HepG2 (cell line): ENCODE measurements at regions not wholly inside any gene's neighbourhood (a gene's known extent, or its start where the extent isn't known, plus 50 kb on each side); places are given as distances from the start of the nearest gene placed in this dataset.

Experiments
- ATAC-seq: fragments of 200-7000 bp; cut with Tn5 transposase; 3 replicates; pipeline ENCODE4 v1.9.1; 2020; ENCODE audit warnings: mild to moderate bottlenecking, moderate library complexity
- BruUV-seq: library from RNA; stranded (reverse); fragments of 400-500 nt; replicated peaks from 2 replicates; lab custom pipeline; 2021; lab: Mats Ljungman, UMichigan
- CTCF ChIA-PET: fragments of 300-600 bp; formaldehyde crosslinking; extraction: SDS; loops from one replicate; lab custom pipeline; 2021; ENCODE audit warnings: low total read pairs, inconsistent platforms, low intra/inter-chr PET ratio; lab: Yijun Ruan, JAX
- POLR2A ChIA-PET: fragments of 350-600 bp; sonication (Branson Sonifier 250); formaldehyde crosslinking; loops from one replicate; lab custom pipeline; 2020; ENCODE audit warnings: antibody characterized with exemption, inconsistent platforms; lab: Yijun Ruan, JAX
- DNase-seq: peaks from one replicate; pipeline ENCODE4 v3.0.0-alpha.2; 2015; ENCODE audit warnings: low spot score
- FAIRE-seq: peaks from 3 replicates; lab custom pipeline; 2011; peaks lifted over from hg19 to GRCh38; lab: Jason Lieb, UNC
- H2AFZ ChIP-seq: one replicate; pipeline ENCODE4 v1.6.1; 2011; ENCODE audit warnings: low read length, inconsistent platforms
- H3K27ac ChIP-seq: fragments of 300-600 bp; 3 replicates; pipeline ENCODE4 v1.8.0; 2011; ENCODE audit warnings: mixed run types, mild to moderate bottlenecking, mixed read lengths, low read length, inconsistent platforms; ENCODE audit not compliant: insufficient read depth; ENCODE audit errors: extremely low read length
- H3K27me3 ChIP-seq, 2 experiments: fragments of 200-600 bp in 1 of 2; 2 replicates in 1 of 2; 3 replicates in 1 of 2; pipeline versions ENCODE4 v1.6.0 to v1.8.0; 2011; ENCODE audit warnings: low read length in 2 of 2, mild to moderate bottlenecking in 2 of 2, moderate library complexity in 2 of 2, inconsistent platforms in 1 of 2; ENCODE audit not compliant: insufficient read depth in 2 of 2, control insufficient read depth in 1 of 2
- H3K36me3 ChIP-seq, 2 experiments: fragments of 200-600 bp in 1 of 2; replicated peaks in 1 of 2; 2 replicates in 1 of 2; 3 replicates in 1 of 2; pipeline versions ENCODE4 v1.5.1 to v1.8.0; 2011; ENCODE audit warnings: low read length in 2 of 2, inconsistent platforms in 1 of 2; ENCODE audit not compliant: insufficient read depth in 2 of 2, control insufficient read depth in 1 of 2
- H3K4me1 ChIP-seq: 2 replicates; pipeline ENCODE4 v1.5.1; 2012; ENCODE audit warnings: low read length, inconsistent platforms; ENCODE audit not compliant: insufficient read depth
- H3K4me2 ChIP-seq: 2 replicates; pipeline ENCODE4 v1.6.0; 2011; ENCODE audit warnings: low read depth, low read length, inconsistent platforms
- H3K4me3 ChIP-seq, 3 experiments: fragments of 200-600 bp in 1 of 3; sonication (generic), shearing (Covaris generic) in 1 of 3; replicated peaks in 1 of 3; 2 replicates each; pipeline ENCODE4 v1.5.1; 2011 to 2016; ENCODE audit warnings: low read length in 3 of 3, inconsistent platforms in 2 of 3, low read depth in 2 of 3, mild to moderate bottlenecking in 2 of 3, control low read depth in 1 of 3, mixed read lengths in 1 of 3; ENCODE audit not compliant: insufficient read depth in 1 of 3
- H3K79me2 ChIP-seq: one replicate; pipeline ENCODE4 v1.6.1; 2011; ENCODE audit warnings: low read length, inconsistent platforms; ENCODE audit not compliant: insufficient read depth
- H3K9ac ChIP-seq: 2 replicates; pipeline ENCODE4 v1.6.0; 2011; ENCODE audit warnings: mild to moderate bottlenecking, low read depth, low read length, inconsistent platforms; ENCODE audit not compliant: insufficient read depth
- H3K9me3 ChIP-seq: 2 replicates; pipeline ENCODE4 v1.5.1; 2012; ENCODE audit warnings: mild to moderate bottlenecking, low read length
- H4K20me1 ChIP-seq: 2 replicates; pipeline ENCODE4 v1.6.0; 2011; ENCODE audit warnings: inconsistent platforms, mild to moderate bottlenecking, low read length, moderate library complexity; ENCODE audit not compliant: insufficient read depth
- ATF6 ChIP-seq: sonication (generic); formaldehyde crosslinking; conservative IDR thresholded peaks from 2 replicates; pipeline ENCODE4 v1.4.0; 2020; ENCODE audit warnings: missing genetic modification reagents
- HOXA7 ChIP-seq: sonication (generic); formaldehyde crosslinking; IDR thresholded peaks from 2 replicates; pipeline ENCODE4 v1.8.1; 2022; ENCODE audit warnings: mild to moderate bottlenecking, missing genetic modification reagents, moderate library complexity
- IKZF4 ChIP-seq: sonication (generic); formaldehyde crosslinking; IDR thresholded peaks from 2 replicates; pipeline ENCODE4 v1.5.1; 2020; ENCODE audit warnings: borderline replicate concordance, mild to moderate bottlenecking, low read depth, missing genetic modification reagents; ENCODE audit errors: not compliant biosample characterization
- KAT8 ChIP-seq: IDR thresholded peaks from 2 replicates; pipeline ENCODE4 v1.6.1; 2016; ENCODE audit warnings: missing genetic modification reagents, missing compliant biosample characterization
- KLF15 ChIP-seq: sonication (generic); formaldehyde crosslinking; IDR thresholded peaks from 2 replicates; pipeline ENCODE4 v1.8.1; 2023; ENCODE audit warnings: borderline replicate concordance, mild to moderate bottlenecking, inconsistent platforms, missing genetic modification reagents, mixed read lengths
- MLLT10 ChIP-seq: sonication (generic); formaldehyde crosslinking; IDR thresholded peaks from 2 replicates; pipeline ENCODE4 v1.4.0; 2020; ENCODE audit warnings: missing genetic modification reagents
- MTERF4 ChIP-seq: sonication (generic); formaldehyde crosslinking; IDR thresholded peaks from 2 replicates; pipeline ENCODE4 v1.8.0; 2023; ENCODE audit warnings: mild to moderate bottlenecking, missing genetic modification reagents
- NFYB ChIP-seq: sonication (generic); formaldehyde crosslinking; IDR thresholded peaks from 2 replicates; pipeline ENCODE4 v1.4.0; 2020; ENCODE audit warnings: missing genetic modification reagents
- NR1H2 ChIP-seq: sonication (generic); formaldehyde crosslinking; IDR thresholded peaks from 2 replicates; pipeline ENCODE4 v1.8.1; 2022; ENCODE audit warnings: low read depth, missing genetic modification reagents, borderline replicate concordance
- PHB2 ChIP-seq: fragments of 450-650 bp; IDR thresholded peaks from 2 replicates; pipeline ENCODE4 v1.6.1; 2018; ENCODE audit not compliant: partially characterized antibody
- RAD21 ChIP-seq: fragments of 450-650 bp; formaldehyde crosslinking; IDR thresholded peaks from 2 replicates; pipeline ENCODE4 v1.5.0; 2020; ENCODE audit warnings: mild to moderate bottlenecking
- RXRA ChIP-seq: sonication (generic); formaldehyde crosslinking; IDR thresholded peaks from 2 replicates; pipeline ENCODE4 v1.5.1; 2020; ENCODE audit warnings: missing genetic modification reagents
- SAFB2 ChIP-seq: sonication (generic); formaldehyde crosslinking; IDR thresholded peaks from 2 replicates; pipeline ENCODE4 v1.5.1; 2020; ENCODE audit warnings: missing genetic modification reagents, low read depth, mild to moderate bottlenecking, borderline replicate concordance
- SMYD3 ChIP-seq: sonication (generic); formaldehyde crosslinking; IDR thresholded peaks from 2 replicates; pipeline ENCODE4 v1.8.1; 2023; ENCODE audit warnings: mild to moderate bottlenecking, missing genetic modification reagents
- ZBTB14 ChIP-seq: sonication (generic); formaldehyde crosslinking; IDR thresholded peaks from 2 replicates; pipeline ENCODE4 v1.4.0; 2020; ENCODE audit warnings: missing genetic modification reagents
- ZEB1 ChIP-seq: IDR thresholded peaks from 2 replicates; pipeline ENCODE4 v1.6.1; 2012; ENCODE audit warnings: mild to moderate bottlenecking, low read depth, inconsistent platforms; ENCODE audit not compliant: insufficient replicate concordance
- ZKSCAN5 ChIP-seq: sonication (generic); formaldehyde crosslinking; IDR thresholded peaks from 2 replicates; pipeline ENCODE4 v1.5.1; 2020; ENCODE audit warnings: mild to moderate bottlenecking, missing genetic modification reagents
- ZNF136 ChIP-seq: sonication (generic); formaldehyde crosslinking; IDR thresholded peaks from 2 replicates; pipeline ENCODE4 v1.8.1; 2022; ENCODE audit warnings: low read depth, mild to moderate bottlenecking, moderate library complexity, missing genetic modification reagents
- WGBS: methylation state at CpG from one replicate; pipeline ENCODE4 v1.1.6; 2017; ENCODE audit warnings: low lambda C conversion rate; 5-methylcytosine and 5-hydroxymethylcytosine counted together
- in situ Hi-C: cut with HindIII; loops from 2 replicates; pipeline ENCODE4 v1.10.0; 2017; ENCODE audit warnings: low pct_unique_long_range_greater_than_20kb; ENCODE audit not compliant: extremely low pct_ligation_motif_present
- intact Hi-C: fragments of 100-400 bp; cut with micrococcal nuclease; formaldehyde crosslinking; loops from one replicate; pipeline ENCODE4 v1.10.0; 2022; ENCODE audit not compliant: unreplicated experiment
- TF ChIP-seq, protein P1 (sequence below): sonication (generic); formaldehyde crosslinking; IDR thresholded peaks from 2 replicates; pipeline ENCODE4 v1.5.1; 2020; ENCODE audit warnings: missing genetic modification reagents, mild to moderate bottlenecking, borderline replicate concordance

- TF ChIP-seq ZBTB14 (no peak), SMYD3 (CRISPR knock-in tag) (no peak), IKZF4 (CRISPR knock-in tag) (no peak), MTERF4 (no peak), ZKSCAN5 (CRISPR knock-in tag) (no peak)
These were observed 65.0 kb upstream of the DDHD1 start (continued) for GRCh38 chr14:53218161-53218560.

DNA sequence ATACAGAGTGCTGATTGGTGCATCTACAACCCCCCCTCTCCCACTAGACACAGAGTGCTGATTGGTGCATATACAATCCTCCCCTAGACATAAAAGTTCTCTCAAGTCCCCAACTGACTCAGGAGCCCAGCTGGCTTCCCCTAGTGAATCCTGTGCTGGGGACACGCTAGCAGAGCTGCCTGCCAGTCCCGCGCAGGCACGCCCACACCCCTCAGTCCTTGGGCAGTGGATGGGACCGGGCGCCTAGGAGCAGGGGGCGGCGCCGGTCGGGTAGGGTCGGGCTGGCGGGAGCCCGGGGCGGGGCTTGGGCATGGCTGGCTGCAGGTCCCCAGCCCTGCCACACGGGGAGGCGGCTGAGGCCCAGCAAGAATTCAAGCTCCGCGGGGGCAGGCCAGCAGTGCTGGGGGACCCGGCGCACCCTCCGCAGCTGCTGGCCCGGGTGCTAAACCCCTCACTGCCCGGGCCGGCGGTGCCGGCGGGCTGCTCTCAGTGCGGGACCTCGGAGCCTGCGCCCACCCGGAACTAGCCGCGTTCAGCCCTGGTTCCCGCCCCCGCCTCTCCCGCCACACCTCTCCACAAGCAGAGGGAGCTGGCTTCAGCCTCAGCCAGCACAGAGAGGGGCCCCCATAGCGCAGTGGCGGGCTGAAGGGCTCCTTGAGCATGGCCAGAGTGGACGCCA lies 64.3 kb upstream of the DDHD1 start:
- CTCF ChIA-PET, result no interaction called here
- ATAC-seq, result peak; percentile 100
- no peaks in the 10 kb centered on the region for H3K79me2 ChIP-seq
- no peaks in the 10 kb centered on the region for H4K20me1 ChIP-seq
- H3K9ac ChIP-seq, result peak overlapping the region; percentile 55
- no peaks in the 10 kb centered on the region for H3K36me3 ChIP-seq
- 2% methylated on average over 11 of the region's 39 CpGs for WGBS
- in situ Hi-C loops (no loop called here), intact Hi-C loops (no loop called here)
- POLR2A ChIA-PET, result interaction anchor here (1.2 kb wide), 1 partner anchor 1137 kb away, joined by 3 read pairs; no protein-coding TSS in a partner anchor
- FAIRE-seq, result no peak
- peak; percentile 70 for DNase-seq
- peak overlapping the region; percentile 4 for H3K27ac ChIP-seq
- peak overlapping the region; percentile 53 to 71 (median 70); a peak in 5 of 6 replicates for H3K4me3 ChIP-seq
- no peaks in the 10 kb centered on the region for H3K27me3 ChIP-seq
- BruUV-seq, result no TSS peak
- H2AFZ ChIP-seq, result no peak overlapping the region
- peak overlapping the region; percentile 86 for H3K4me2 ChIP-seq
- peaks cover 5% of the 10 kb centered on the region; the same call in 1 of the 2 replicates for H3K4me1 ChIP-seq
- no peaks in the 10 kb centered on the region for H3K9me3 ChIP-seq
- TF ChIP-seq NFYB (peak; percentile 43; the same call in 1 of the 2 replicates), KLF15 (no peak), RAD21 (peak; percentile 34), HOXA7 (CRISPR knock-in tag) (no peak), PHB2 (no peak), KAT8 (CRISPR knock-in tag) (no peak), ZNF136 (CRISPR knock-in tag) (no peak), MLLT10 (CRISPR knock-in tag) (no peak), RXRA (CRISPR knock-in tag) (no peak; the same call in 1 of the 2 replicates), NR1H2 (CRISPR knock-in tag) (no peak), ATF6 (CRISPR knock-in tag) (no peak), ZEB1 (no peak), SAFB2 (0 out of 2 replicates have a peak, but pooled peaks have one; percentile 38)
- TF ChIP-seq, protein P1, sequence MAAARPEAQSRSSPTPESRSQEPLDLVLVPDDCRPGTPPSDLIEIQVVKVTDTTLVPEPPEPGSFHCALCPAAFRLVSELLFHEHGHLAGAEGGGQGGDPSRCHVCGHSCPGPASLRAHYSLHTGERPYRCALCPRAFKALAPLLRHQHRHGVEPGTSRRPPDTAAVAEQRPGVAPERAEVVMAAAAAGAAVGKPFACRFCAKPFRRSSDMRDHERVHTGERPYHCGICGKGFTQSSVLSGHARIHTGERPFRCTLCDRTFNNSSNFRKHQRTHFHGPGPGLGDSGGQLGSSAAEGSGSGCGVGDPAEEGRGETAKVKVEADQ (CRISPR knock-in tag), result no peak
